ENCODE measurements at regions not wholly inside any gene's neighbourhood (a gene's known extent, or its start where the extent isn't known, plus 50 kb on each side); places are given as distances from the start of the nearest gene placed in this dataset.

- TF ChIP-seq POLR2A (IDR thresholded peaks at IDR 0.05) (no peak), CTCF (IDR thresholded peaks at IDR 0.05) (no peak), EP300 (IDR thresholded peaks at IDR 0.05) (no peak), POLR2AphosphoS5 (IDR thresholded peaks at IDR 0.05) (no peak)
Observed at GRCh38 chr1:228849011-228849541, 113.8 kb downstream of the RHOU start.

Data from upper lobe of left lung (tissue), 4 donors.